ENCODE measurements at regions not wholly inside any gene's neighbourhood (a gene's known extent, or its start where the extent isn't known, plus 50 kb on each side); places are given as distances from the start of the nearest gene placed in this dataset.

DNA sequence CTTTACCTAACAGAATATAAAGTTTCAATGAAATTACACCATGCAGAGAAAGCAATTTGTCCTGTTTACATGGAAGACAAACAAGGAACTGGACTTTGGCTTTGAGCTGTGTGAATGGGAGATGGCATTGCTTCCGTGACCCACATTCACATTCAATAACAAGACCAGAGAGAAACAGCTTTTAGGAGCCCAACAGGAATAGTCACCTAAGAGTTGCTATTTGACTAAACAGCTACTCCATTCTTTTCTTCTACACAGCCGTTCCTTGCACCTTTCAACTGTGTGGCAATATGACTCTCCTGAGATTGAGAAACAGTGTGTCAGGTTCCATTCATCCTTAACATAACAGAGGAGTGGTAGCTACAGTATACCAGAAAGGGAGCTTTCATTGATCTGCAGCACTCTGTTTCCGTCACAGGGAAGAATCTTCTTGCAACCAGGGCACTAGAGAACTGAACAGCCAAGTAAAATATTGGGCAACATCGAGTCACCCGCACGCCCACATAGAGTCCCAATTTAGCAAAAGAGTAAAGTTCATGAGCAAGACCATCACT, 355.1 kb downstream of the HAO1 start:
- intact Hi-C loops (cut with micrococcal nuclease) = no loop called here
- H3K36me3 ChIP-seq = no peaks in the 10 kb centered on the region
- no peaks in the 10 kb centered on the region for H3K9me3 ChIP-seq (replicated peaks)
- no peak overlapping the region for H3K27ac ChIP-seq (replicated peaks)
- no peaks in the 10 kb centered on the region for H3K27me3 ChIP-seq (ENCODE audit: low read depth)
- DNase-seq = no peak
- no peaks in the 10 kb centered on the region for H3K4me1 ChIP-seq
- TF ChIP-seq, protein P1, sequence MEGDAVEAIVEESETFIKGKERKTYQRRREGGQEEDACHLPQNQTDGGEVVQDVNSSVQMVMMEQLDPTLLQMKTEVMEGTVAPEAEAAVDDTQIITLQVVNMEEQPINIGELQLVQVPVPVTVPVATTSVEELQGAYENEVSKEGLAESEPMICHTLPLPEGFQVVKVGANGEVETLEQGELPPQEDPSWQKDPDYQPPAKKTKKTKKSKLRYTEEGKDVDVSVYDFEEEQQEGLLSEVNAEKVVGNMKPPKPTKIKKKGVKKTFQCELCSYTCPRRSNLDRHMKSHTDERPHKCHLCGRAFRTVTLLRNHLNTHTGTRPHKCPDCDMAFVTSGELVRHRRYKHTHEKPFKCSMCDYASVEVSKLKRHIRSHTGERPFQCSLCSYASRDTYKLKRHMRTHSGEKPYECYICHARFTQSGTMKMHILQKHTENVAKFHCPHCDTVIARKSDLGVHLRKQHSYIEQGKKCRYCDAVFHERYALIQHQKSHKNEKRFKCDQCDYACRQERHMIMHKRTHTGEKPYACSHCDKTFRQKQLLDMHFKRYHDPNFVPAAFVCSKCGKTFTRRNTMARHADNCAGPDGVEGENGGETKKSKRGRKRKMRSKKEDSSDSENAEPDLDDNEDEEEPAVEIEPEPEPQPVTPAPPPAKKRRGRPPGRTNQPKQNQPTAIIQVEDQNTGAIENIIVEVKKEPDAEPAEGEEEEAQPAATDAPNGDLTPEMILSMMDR (IDR thresholded peaks at IDR 0.05; ENCODE audit: borderline replicate concordance) = no peak
- H3K4me3 ChIP-seq = no peak overlapping the region

DNA sequence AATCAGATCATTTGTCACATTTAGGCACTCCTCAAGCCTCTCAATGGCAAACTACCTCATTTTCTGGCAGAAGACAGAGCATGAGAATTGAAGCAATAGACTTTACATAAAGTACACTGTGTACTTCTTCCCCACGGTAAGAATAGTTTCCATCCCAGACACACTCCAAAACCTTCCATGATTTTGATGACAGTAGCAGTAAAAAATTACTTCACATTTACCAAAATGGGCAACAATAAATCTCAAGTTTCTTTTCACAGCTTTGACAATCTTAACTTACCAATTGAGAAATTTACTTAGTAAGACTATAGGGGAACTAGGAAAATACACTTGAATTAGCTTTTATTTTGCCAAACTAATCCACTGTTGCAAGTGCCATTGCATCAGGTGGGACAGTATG, 353.8 kb downstream of the HAO1 start:
- TF ChIP-seq, protein P1 (IDR thresholded peaks at IDR 0.05; ENCODE audit: borderline replicate concordance) = no peak
- intact Hi-C loops (cut with micrococcal nuclease) = no loop called here
- Histone ChIP-seq H3K4me1 (no peaks in the 10 kb centered on the region), H3K36me3 (no peaks in the 10 kb centered on the region), H3K4me3 (no peak overlapping the region), H3K27ac (replicated peaks) (no peak overlapping the region), H3K27me3 (ENCODE audit: low read depth) (no peaks in the 10 kb centered on the region), H3K9me3 (replicated peaks) (no peaks in the 10 kb centered on the region)
- DNase-seq = no peak

DNA sequence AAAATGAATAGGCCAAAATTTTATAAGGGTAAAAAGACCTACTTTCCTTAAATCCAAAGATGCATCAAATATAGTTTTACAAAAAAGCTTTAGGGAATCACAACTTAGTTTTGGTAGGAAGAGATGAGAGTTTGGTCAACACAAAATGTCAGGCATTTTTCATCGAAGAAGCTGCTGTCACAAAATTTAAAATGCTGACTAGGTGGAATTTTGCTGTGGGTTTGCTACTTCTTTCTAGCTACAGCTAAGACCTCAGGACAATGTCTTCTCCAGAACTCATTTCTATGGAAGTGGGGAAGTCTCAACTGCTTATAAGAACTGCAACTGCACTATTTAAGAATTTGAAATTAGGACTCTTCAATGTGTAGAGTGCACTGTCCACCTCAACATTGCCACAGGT, 351.1 kb downstream of the HAO1 start:
- no peak for DNase-seq
- Histone ChIP-seq H3K9me3 (replicated peaks) (peaks cover 5% of the 10 kb centered on the region), H3K27ac (replicated peaks) (no peak overlapping the region), H3K4me3 (no peak overlapping the region), H3K36me3 (no peaks in the 10 kb centered on the region), H3K27me3 (ENCODE audit: low read depth) (no peaks in the 10 kb centered on the region), H3K4me1 (no peaks in the 10 kb centered on the region)
- intact Hi-C loops (cut with micrococcal nuclease) = no loop called here
- TF ChIP-seq, protein P1 (IDR thresholded peaks at IDR 0.05; ENCODE audit: borderline replicate concordance) = no peak

DNA sequence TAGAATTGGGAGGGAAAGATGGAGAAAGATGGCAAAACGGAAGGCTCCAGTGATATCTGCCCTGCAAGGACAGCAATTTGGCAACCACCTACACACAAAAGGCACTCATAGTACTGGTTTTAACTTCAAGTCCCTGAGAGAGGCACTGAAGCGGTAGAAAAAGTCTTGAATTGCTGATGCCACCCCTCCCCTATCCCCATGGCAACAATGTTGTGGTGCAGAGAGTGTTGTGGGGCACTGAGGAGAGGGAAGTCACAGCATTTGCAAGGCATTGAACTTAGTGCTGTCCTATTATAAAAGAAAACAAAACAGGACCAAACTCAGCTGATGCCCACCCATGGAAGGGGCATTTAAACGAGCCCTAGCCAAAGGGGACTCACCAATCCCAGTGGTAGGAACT, 343.7 kb downstream of the HAO1 start:
- H3K27me3 ChIP-seq (ENCODE audit: low read depth) = no peaks in the 10 kb centered on the region
- no peak for DNase-seq
- TF ChIP-seq, protein P1 (IDR thresholded peaks at IDR 0.05; ENCODE audit: borderline replicate concordance) = no peak
- no peak overlapping the region for H3K4me3 ChIP-seq
- H3K9me3 ChIP-seq (replicated peaks) = peaks cover 16% of the 10 kb centered on the region
- H3K4me1 ChIP-seq = no peaks in the 10 kb centered on the region
- intact Hi-C loops (cut with micrococcal nuclease) = no loop called here
- H3K27ac ChIP-seq (replicated peaks) = no peak overlapping the region
- no peaks in the 10 kb centered on the region for H3K36me3 ChIP-seq

DNA sequence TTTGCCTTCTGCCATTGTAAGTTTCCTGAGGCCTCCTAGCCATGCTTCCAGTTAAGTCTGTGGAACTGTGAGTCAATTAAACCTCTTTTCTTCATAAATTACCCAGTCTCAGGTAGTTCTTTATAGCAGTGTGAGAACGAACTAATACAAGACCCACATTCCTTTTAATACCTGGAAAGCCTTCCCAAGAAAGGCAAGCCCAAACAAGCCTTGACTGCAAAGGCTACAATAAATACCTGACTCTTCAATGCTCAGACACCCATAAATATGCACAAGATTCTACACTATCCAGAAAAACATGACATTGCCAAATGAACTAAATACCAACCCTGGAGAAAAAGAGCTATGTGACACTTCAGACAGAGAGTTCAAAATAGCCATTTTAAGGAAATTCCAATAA, 338.8 kb downstream of the HAO1 start:
- TF ChIP-seq, protein P1 (IDR thresholded peaks at IDR 0.05; ENCODE audit: borderline replicate concordance) = no peak
- H3K27me3 ChIP-seq (ENCODE audit: low read depth) = no peaks in the 10 kb centered on the region
- no peak overlapping the region for H3K4me3 ChIP-seq
- no peak overlapping the region for H3K27ac ChIP-seq (replicated peaks)
- H3K9me3 ChIP-seq (replicated peaks) = peaks cover 36% of the 10 kb centered on the region
- no peaks in the 10 kb centered on the region for H3K4me1 ChIP-seq
- intact Hi-C loops (cut with micrococcal nuclease) = no loop called here
- no peaks in the 10 kb centered on the region for H3K36me3 ChIP-seq
- DNase-seq = no peak
